Adrenal gland (tissue), 5 donors: ENCODE measurements at regions not wholly inside any gene's neighbourhood (a gene's known extent, or its start where the extent isn't known, plus 50 kb on each side); places are given as distances from the start of the nearest gene placed in this dataset.

Experiments
- POLR2A ChIP-seq, 2 donors: fragments of 450-650 bp; IDR thresholded peaks; one replicate each; pipeline ENCODE4 v1.6.1; 2017; ENCODE audit warnings: antibody characterized with exemption in 2 of 2, mild to moderate bottlenecking in 2 of 2, moderate library complexity in 1 of 2
- TF ChIP-seq, protein P1 (sequence below), 6 experiments: fragments of 450-650 bp in 4 of 6; fragments of 200-600 bp in 2 of 6; sonication (generic) in 1 of 6; IDR thresholded peaks; 1 replicate in 5 of 6; 2 replicates in 1 of 6; pipeline versions ENCODE4 v1.5.1 to v1.8.0; 2016 to 2021; ENCODE audit warnings: antibody characterized with exemption in 6 of 6, mild to moderate bottlenecking in 2 of 6, moderate library complexity in 1 of 6
- donor health status: DM: no; HTN: no; CAD: no.

DNA sequence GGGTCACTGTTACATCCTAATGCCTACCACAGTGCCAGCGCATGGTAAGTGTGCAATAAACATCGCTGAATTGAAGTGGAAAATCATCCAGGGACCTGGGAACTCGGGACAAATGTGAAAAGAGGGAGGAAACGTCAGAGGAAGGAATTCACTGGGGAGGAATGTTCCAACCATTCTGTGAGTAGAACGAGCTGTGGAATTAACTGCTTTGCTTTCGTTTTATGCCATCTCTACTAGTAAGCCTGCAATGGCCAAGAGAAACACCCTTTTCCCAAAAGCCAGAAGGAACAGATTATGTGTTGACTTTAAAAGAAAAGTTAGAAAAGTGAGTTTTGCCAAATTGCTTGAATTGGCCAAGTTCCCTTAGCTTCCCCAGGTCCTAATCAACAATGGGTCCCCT, 1044.9 kb downstream of the TYW1 start:
- TF ChIP-seq, protein P1, sequence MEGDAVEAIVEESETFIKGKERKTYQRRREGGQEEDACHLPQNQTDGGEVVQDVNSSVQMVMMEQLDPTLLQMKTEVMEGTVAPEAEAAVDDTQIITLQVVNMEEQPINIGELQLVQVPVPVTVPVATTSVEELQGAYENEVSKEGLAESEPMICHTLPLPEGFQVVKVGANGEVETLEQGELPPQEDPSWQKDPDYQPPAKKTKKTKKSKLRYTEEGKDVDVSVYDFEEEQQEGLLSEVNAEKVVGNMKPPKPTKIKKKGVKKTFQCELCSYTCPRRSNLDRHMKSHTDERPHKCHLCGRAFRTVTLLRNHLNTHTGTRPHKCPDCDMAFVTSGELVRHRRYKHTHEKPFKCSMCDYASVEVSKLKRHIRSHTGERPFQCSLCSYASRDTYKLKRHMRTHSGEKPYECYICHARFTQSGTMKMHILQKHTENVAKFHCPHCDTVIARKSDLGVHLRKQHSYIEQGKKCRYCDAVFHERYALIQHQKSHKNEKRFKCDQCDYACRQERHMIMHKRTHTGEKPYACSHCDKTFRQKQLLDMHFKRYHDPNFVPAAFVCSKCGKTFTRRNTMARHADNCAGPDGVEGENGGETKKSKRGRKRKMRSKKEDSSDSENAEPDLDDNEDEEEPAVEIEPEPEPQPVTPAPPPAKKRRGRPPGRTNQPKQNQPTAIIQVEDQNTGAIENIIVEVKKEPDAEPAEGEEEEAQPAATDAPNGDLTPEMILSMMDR (IDR thresholded peaks at IDR 0.05) = no peak
- TF ChIP-seq POLR2A (IDR thresholded peaks at IDR 0.05) = no peak
